Astrocyte of the cerebellum (primary cell): ENCODE measurements at regions not wholly inside any gene's neighbourhood (a gene's known extent, or its start where the extent isn't known, plus 50 kb on each side); places are given as distances from the start of the nearest gene placed in this dataset.

ENCODE experiments used
- DNase-seq: peaks from one replicate; pipeline ENCODE4 v3.0.0-alpha.2; 2011; ENCODE audit warnings: low read depth
- H3K4me3 ChIP-seq: 2 replicates; pipeline ENCODE4 v1.5.1; 2011; ENCODE audit warnings: mild to moderate bottlenecking, low read depth, low read length, moderate library complexity
- CTCF ChIP-seq: IDR thresholded peaks from 2 replicates; pipeline ENCODE4 v1.5.1; 2012; ENCODE audit warnings: low read length, low read depth, moderate library complexity, mild to moderate bottlenecking; ENCODE audit errors: missing control alignments
- in situ Hi-C: cut with HindIII; loops from 2 replicates; pipeline ENCODE4 v1.10.0; 2017; ENCODE audit warnings: low sequenced_read_pairs

- H3K4me3 ChIP-seq, result no peak overlapping the region
- TF ChIP-seq CTCF, result no peak
- in situ Hi-C loops, result no loop called here
- DNase-seq, result no peak
Measured at GRCh38 chr4:110853242-110853641, 230.4 kb upstream of the PITX2 start.

GRCh38 chr4:110854021-110854678, 231.3 kb upstream of the PITX2 start:
- H3K4me3 ChIP-seq, result no peak overlapping the region
- in situ Hi-C loops, result no loop called here
- peak; percentile 82 for DNase-seq
- no peak for TF ChIP-seq CTCF

GRCh38 chr4:110860125-110860524, 237.2 kb upstream of the PITX2 start:
- DNase-seq, result no peak
- in situ Hi-C loops, result no loop called here
- TF ChIP-seq CTCF, result no peak

GRCh38 chr4:110860901-110861300, 238.0 kb upstream of the PITX2 start:
- H3K4me3 ChIP-seq, result no peak overlapping the region
- TF ChIP-seq CTCF, result no peak
- DNase-seq, result no peak
- in situ Hi-C loops, result no loop called here

More at GRCh38 chr4:110860125-110860524, 237.2 kb upstream of the PITX2 start:
- no peak overlapping the region for H3K4me3 ChIP-seq

- in situ Hi-C loops, result no loop called here
- peak; percentile 93 for DNase-seq
- TF ChIP-seq CTCF, result no peak
- no peak overlapping the region for H3K4me3 ChIP-seq
Measured at GRCh38 chr4:110865611-110866259, 242.9 kb upstream of the PITX2 start.

GRCh38 chr4:110867251-110867960, 244.5 kb upstream of the PITX2 start:
- in situ Hi-C loops, result no loop called here
- TF ChIP-seq CTCF, result no peak
- H3K4me3 ChIP-seq, result no peak overlapping the region
- DNase-seq, result no peak
